HepG2 (cell line): ENCODE measurements at regions not wholly inside any gene's neighbourhood (a gene's known extent, or its start where the extent isn't known, plus 50 kb on each side); places are given as distances from the start of the nearest gene placed in this dataset.

Source experiments
- ATAC-seq: fragments of 200-7000 bp; cut with Tn5 transposase; 3 replicates; pipeline ENCODE4 v1.9.1; 2020; ENCODE audit warnings: mild to moderate bottlenecking, moderate library complexity
- BruUV-seq: library from RNA; stranded (reverse); fragments of 400-500 nt; replicated peaks from 2 replicates; lab custom pipeline; 2021; lab: Mats Ljungman, UMichigan
- CTCF ChIA-PET: fragments of 300-600 bp; formaldehyde crosslinking; extraction: SDS; loops from one replicate; lab custom pipeline; 2021; ENCODE audit warnings: low total read pairs, inconsistent platforms, low intra/inter-chr PET ratio; lab: Yijun Ruan, JAX
- POLR2A ChIA-PET: fragments of 350-600 bp; sonication (Branson Sonifier 250); formaldehyde crosslinking; loops from one replicate; lab custom pipeline; 2020; ENCODE audit warnings: antibody characterized with exemption, inconsistent platforms; lab: Yijun Ruan, JAX
- DNase-seq: peaks from one replicate; pipeline ENCODE4 v3.0.0-alpha.2; 2015; ENCODE audit warnings: low spot score
- FAIRE-seq: peaks from 3 replicates; lab custom pipeline; 2011; peaks lifted over from hg19 to GRCh38; lab: Jason Lieb, UNC
- H2AFZ ChIP-seq: one replicate; pipeline ENCODE4 v1.6.1; 2011; ENCODE audit warnings: low read length, inconsistent platforms
- H3K27ac ChIP-seq: fragments of 300-600 bp; 3 replicates; pipeline ENCODE4 v1.8.0; 2011; ENCODE audit warnings: mixed run types, mild to moderate bottlenecking, mixed read lengths, low read length, inconsistent platforms; ENCODE audit not compliant: insufficient read depth; ENCODE audit errors: extremely low read length
- H3K27me3 ChIP-seq, 2 experiments: fragments of 200-600 bp in 1 of 2; 2 replicates in 1 of 2; 3 replicates in 1 of 2; pipeline versions ENCODE4 v1.6.0 to v1.8.0; 2011; ENCODE audit warnings: low read length in 2 of 2, mild to moderate bottlenecking in 2 of 2, moderate library complexity in 2 of 2, inconsistent platforms in 1 of 2; ENCODE audit not compliant: insufficient read depth in 2 of 2, control insufficient read depth in 1 of 2
- H3K36me3 ChIP-seq, 2 experiments: fragments of 200-600 bp in 1 of 2; replicated peaks in 1 of 2; 2 replicates in 1 of 2; 3 replicates in 1 of 2; pipeline versions ENCODE4 v1.5.1 to v1.8.0; 2011; ENCODE audit warnings: low read length in 2 of 2, inconsistent platforms in 1 of 2; ENCODE audit not compliant: insufficient read depth in 2 of 2, control insufficient read depth in 1 of 2
- H3K4me1 ChIP-seq: 2 replicates; pipeline ENCODE4 v1.5.1; 2012; ENCODE audit warnings: low read length, inconsistent platforms; ENCODE audit not compliant: insufficient read depth
- H3K4me2 ChIP-seq: 2 replicates; pipeline ENCODE4 v1.6.0; 2011; ENCODE audit warnings: low read depth, low read length, inconsistent platforms
- H3K4me3 ChIP-seq, 3 experiments: fragments of 200-600 bp in 1 of 3; sonication (generic), shearing (Covaris generic) in 1 of 3; replicated peaks in 1 of 3; 2 replicates each; pipeline ENCODE4 v1.5.1; 2011 to 2016; ENCODE audit warnings: low read length in 3 of 3, inconsistent platforms in 2 of 3, low read depth in 2 of 3, mild to moderate bottlenecking in 2 of 3, control low read depth in 1 of 3, mixed read lengths in 1 of 3; ENCODE audit not compliant: insufficient read depth in 1 of 3
- H3K79me2 ChIP-seq: one replicate; pipeline ENCODE4 v1.6.1; 2011; ENCODE audit warnings: low read length, inconsistent platforms; ENCODE audit not compliant: insufficient read depth
- H3K9ac ChIP-seq: 2 replicates; pipeline ENCODE4 v1.6.0; 2011; ENCODE audit warnings: mild to moderate bottlenecking, low read depth, low read length, inconsistent platforms; ENCODE audit not compliant: insufficient read depth
- H3K9me3 ChIP-seq: 2 replicates; pipeline ENCODE4 v1.5.1; 2012; ENCODE audit warnings: mild to moderate bottlenecking, low read length
- H4K20me1 ChIP-seq: 2 replicates; pipeline ENCODE4 v1.6.0; 2011; ENCODE audit warnings: inconsistent platforms, mild to moderate bottlenecking, low read length, moderate library complexity; ENCODE audit not compliant: insufficient read depth
- HCFC1 ChIP-seq: fragments of 150-350 bp; IDR thresholded peaks from 2 replicates; pipeline ENCODE4 v1.6.1; 2014; ENCODE audit warnings: low read depth, low read length
- IRF2 ChIP-seq: IDR thresholded peaks from 2 replicates; pipeline ENCODE4 v1.6.1; 2018; ENCODE audit warnings: missing genetic modification reagents, missing compliant biosample characterization
- KAT2B ChIP-seq: fragments of 150-350 bp; IDR thresholded peaks from 2 replicates; pipeline ENCODE4 v1.6.1; 2014; ENCODE audit warnings: low read depth, low read length, borderline replicate concordance
- MTERF4 ChIP-seq: sonication (generic); formaldehyde crosslinking; IDR thresholded peaks from 2 replicates; pipeline ENCODE4 v1.8.0; 2023; ENCODE audit warnings: mild to moderate bottlenecking, missing genetic modification reagents
- SKI ChIP-seq: fragments of 450-650 bp; IDR thresholded peaks from one replicate; pipeline ENCODE4 v1.6.1; 2018; ENCODE audit warnings: mild to moderate bottlenecking; ENCODE audit not compliant: partially characterized antibody
- TBX2 ChIP-seq: sonication (generic); formaldehyde crosslinking; IDR thresholded peaks from 2 replicates; pipeline ENCODE4 v1.5.0; 2020; ENCODE audit warnings: missing genetic modification reagents, mild to moderate bottlenecking, borderline replicate concordance
- TERF1 ChIP-seq: sonication (generic); formaldehyde crosslinking; IDR thresholded peaks from 2 replicates; pipeline ENCODE4 v1.8.0; 2022; ENCODE audit warnings: mild to moderate bottlenecking, missing genetic modification reagents, moderate library complexity
- TGIF2 ChIP-seq: IDR thresholded peaks from 2 replicates; pipeline ENCODE4 v1.6.1; 2016; ENCODE audit warnings: control low read depth, missing compliant biosample characterization
- ZNF235 ChIP-seq: sonication (generic); formaldehyde crosslinking; IDR thresholded peaks from 2 replicates; pipeline ENCODE4 v1.8.1; 2023; ENCODE audit warnings: mild to moderate bottlenecking, missing genetic modification reagents, borderline replicate concordance
- ZNF354B ChIP-seq: sonication (generic); formaldehyde crosslinking; IDR thresholded peaks from 2 replicates; pipeline ENCODE4 v1.8.0; 2022; ENCODE audit warnings: mild to moderate bottlenecking, missing genetic modification reagents
- ZNF496 ChIP-seq: sonication (generic); formaldehyde crosslinking; IDR thresholded peaks from 2 replicates; pipeline ENCODE4 v1.8.1; 2023; ENCODE audit warnings: mild to moderate bottlenecking, moderate library complexity, missing genetic modification reagents; ENCODE audit not compliant: insufficient replicate concordance
- ZNF709 ChIP-seq: sonication (generic); formaldehyde crosslinking; IDR thresholded peaks from 2 replicates; pipeline ENCODE4 v1.5.0; 2020; ENCODE audit warnings: mild to moderate bottlenecking, missing genetic modification reagents
- ZNF790 ChIP-seq: sonication (generic); formaldehyde crosslinking; IDR thresholded peaks from 2 replicates; pipeline ENCODE4 v1.8.0; 2022; ENCODE audit warnings: missing genetic modification reagents, mild to moderate bottlenecking, borderline replicate concordance
- ZNF792 ChIP-seq: IDR thresholded peaks from 2 replicates; pipeline ENCODE4 v1.6.1; 2016
- WGBS: methylation state at CpG from one replicate; pipeline ENCODE4 v1.1.6; 2017; ENCODE audit warnings: low lambda C conversion rate; 5-methylcytosine and 5-hydroxymethylcytosine counted together
- in situ Hi-C: cut with HindIII; loops from 2 replicates; pipeline ENCODE4 v1.10.0; 2017; ENCODE audit warnings: low pct_unique_long_range_greater_than_20kb; ENCODE audit not compliant: extremely low pct_ligation_motif_present
- intact Hi-C: fragments of 100-400 bp; cut with micrococcal nuclease; formaldehyde crosslinking; loops from one replicate; pipeline ENCODE4 v1.10.0; 2022; ENCODE audit not compliant: unreplicated experiment
- TF ChIP-seq, protein P1 (sequence below): sonication (generic); IDR thresholded peaks from 2 replicates; pipeline ENCODE4 v1.6.1; 2016; ENCODE audit warnings: low read depth, borderline replicate concordance

- peaks cover 99% of the 10 kb centered on the region for H3K9me3 ChIP-seq
- no peaks in the 10 kb centered on the region for H3K36me3 ChIP-seq
- FAIRE-seq (no peak), ATAC-seq (no peak), DNase-seq (no peak)
- WGBS = 8% methylated on average over 2 of the region's 2 CpGs
- H4K20me1 ChIP-seq = no peaks in the 10 kb centered on the region
- H3K9ac ChIP-seq = no peak overlapping the region
- H2AFZ ChIP-seq = no peak overlapping the region
- no peaks in the 10 kb centered on the region for H3K4me1 ChIP-seq
- TF ChIP-seq SKI (no peak), ZNF792 (CRISPR knock-in tag) (no peak), ZNF354B (CRISPR knock-in tag) (no peak)
- intact Hi-C loops (no loop called here), in situ Hi-C loops (no loop called here)
- H3K79me2 ChIP-seq = no peaks in the 10 kb centered on the region
- no peak overlapping the region for H3K4me3 ChIP-seq
- H3K27me3 ChIP-seq = no peaks in the 10 kb centered on the region
- ChIA-PET CTCF (no interaction called here), POLR2A (no interaction called here)
- no peak overlapping the region for H3K27ac ChIP-seq
- no peak overlapping the region for H3K4me2 ChIP-seq
- no TSS peak for BruUV-seq
Observed at GRCh38 chr21:22343303-22343702, 1345.1 kb downstream of the NCAM2 start.

DNA sequence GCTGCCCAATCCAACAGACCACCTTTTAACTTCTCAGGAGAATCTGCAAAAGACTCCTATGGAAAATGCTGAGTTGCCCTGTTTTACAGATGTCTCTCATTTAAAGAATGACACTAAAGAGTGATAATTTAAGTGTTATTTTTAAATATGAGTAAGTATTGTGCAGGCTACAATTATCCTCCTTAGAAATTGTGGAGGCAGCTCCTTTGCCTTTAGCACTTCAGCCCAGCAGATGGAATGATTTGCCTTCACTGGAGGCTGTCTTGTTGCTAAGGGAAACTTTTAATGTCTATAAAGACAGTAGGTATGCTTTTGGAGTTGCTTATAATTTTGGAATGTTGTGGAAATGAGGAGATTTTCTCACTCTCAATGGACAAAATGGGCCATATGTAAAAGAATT lies 1345.5 kb downstream of the NCAM2 start:
- no peaks in the 10 kb centered on the region for H3K27me3 ChIP-seq
- no peaks in the 10 kb centered on the region for H3K79me2 ChIP-seq
- POLR2A ChIA-PET = no interaction called here
- H3K4me3 ChIP-seq = no peak overlapping the region
- intact Hi-C loops (no loop called here), in situ Hi-C loops (no loop called here)
- DNase-seq (no peak), FAIRE-seq (no peak), ATAC-seq (no peak)
- peaks cover 100% of the 10 kb centered on the region for H3K9me3 ChIP-seq
- H3K27ac ChIP-seq = no peak overlapping the region
- H4K20me1 ChIP-seq = no peaks in the 10 kb centered on the region
- H3K4me2 ChIP-seq = no peak overlapping the region
- H2AFZ ChIP-seq = no peak overlapping the region
- no peak overlapping the region for H3K9ac ChIP-seq
- CTCF ChIA-PET = no interaction called here
- BruUV-seq = no TSS peak
- no peaks in the 10 kb centered on the region for H3K4me1 ChIP-seq
- TF ChIP-seq, protein P1, sequence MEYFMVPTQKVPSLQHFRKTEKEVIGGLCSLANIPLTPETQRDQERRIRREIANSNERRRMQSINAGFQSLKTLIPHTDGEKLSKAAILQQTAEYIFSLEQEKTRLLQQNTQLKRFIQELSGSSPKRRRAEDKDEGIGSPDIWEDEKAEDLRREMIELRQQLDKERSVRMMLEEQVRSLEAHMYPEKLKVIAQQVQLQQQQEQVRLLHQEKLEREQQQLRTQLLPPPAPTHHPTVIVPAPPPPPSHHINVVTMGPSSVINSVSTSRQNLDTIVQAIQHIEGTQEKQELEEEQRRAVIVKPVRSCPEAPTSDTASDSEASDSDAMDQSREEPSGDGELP = no peak
- TF ChIP-seq TERF1 (no peak), ZNF709 (CRISPR knock-in tag) (no peak), TBX2 (CRISPR knock-in tag) (no peak), MTERF4 (CRISPR knock-in tag) (no peak), ZNF496 (CRISPR knock-in tag) (no peak), HCFC1 (no peak), IRF2 (CRISPR knock-in tag) (no peak), ZNF790 (CRISPR knock-in tag) (no peak), TGIF2 (CRISPR knock-in tag) (no peak), ZNF235 (CRISPR knock-in tag) (no peak), KAT2B (no peak)
- no peaks in the 10 kb centered on the region for H3K36me3 ChIP-seq
